HFFc6 (cell line): ENCODE measurements at regions not wholly inside any gene's neighbourhood (a gene's known extent, or its start where the extent isn't known, plus 50 kb on each side); places are given as distances from the start of the nearest gene placed in this dataset.
"Not testable (repeated sequence)": the region's sequence is repeated elsewhere in the genome, so short reads cannot be mapped to it uniquely, and the experiment has no call there.

Source experiments
- DNase-seq: peaks from one replicate; pipeline ENCODE4 v3.0.0-alpha.2; 2018
- H3K27ac Mint-ChIP-seq: 2 replicates; pipeline ENCODE4 v1.8.0; 2020; ENCODE audit warnings: mild to moderate bottlenecking, mixed read lengths
- H3K27me3 Mint-ChIP-seq: 2 replicates; pipeline ENCODE4 v1.8.0; 2021; ENCODE audit warnings: mild to moderate bottlenecking, moderate library complexity, mixed read lengths; ENCODE audit not compliant: insufficient read depth
- H3K36me3 Mint-ChIP-seq: 2 replicates; pipeline ENCODE4 v1.8.0; 2021; ENCODE audit warnings: low read depth, mixed read lengths
- H3K4me1 Mint-ChIP-seq: 2 replicates; pipeline ENCODE4 v1.8.0; 2020; ENCODE audit warnings: low read depth, mixed read lengths
- H3K4me3 Mint-ChIP-seq: 2 replicates; pipeline ENCODE4 v1.8.0; 2020; ENCODE audit warnings: mild to moderate bottlenecking, moderate library complexity, mixed read lengths
- H3K9me3 Mint-ChIP-seq: 2 replicates; pipeline ENCODE4 v1.8.0; 2020; ENCODE audit warnings: mild to moderate bottlenecking, mixed read lengths
- CTCF ChIP-seq: fragments of 200-600 bp; sonication (generic); IDR thresholded peaks from 2 replicates; pipeline ENCODE4 v1.5.0; 2021; ENCODE audit warnings: antibody characterized with exemption, mild to moderate bottlenecking

DNA sequence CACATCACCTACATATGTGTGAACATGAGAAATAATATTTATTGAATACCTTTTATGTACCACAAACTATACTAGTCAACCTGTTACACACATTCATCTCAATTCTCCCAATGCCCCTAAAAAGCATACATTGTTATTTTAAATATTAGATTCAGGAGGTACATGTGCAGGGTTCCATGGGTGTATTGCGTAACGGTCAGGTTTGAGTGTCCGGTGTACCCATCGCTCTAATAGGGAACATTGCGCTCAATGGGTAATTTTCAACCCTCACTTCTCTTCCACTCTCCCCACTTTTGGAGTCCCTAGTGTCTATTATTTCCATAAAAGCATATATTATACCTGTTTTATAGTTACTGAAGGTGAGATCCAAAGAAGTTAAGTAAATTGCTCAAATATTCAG is 82.0 kb downstream of the IFI44 start:
- no peak for DNase-seq
- H3K9me3 Mint-ChIP-seq, result no peaks in the 10 kb centered on the region
- TF ChIP-seq CTCF, result no peak
- H3K27ac Mint-ChIP-seq, result no peak overlapping the region
- H3K27me3 Mint-ChIP-seq, result no peaks in the 10 kb centered on the region; the same call in 1 of the 2 replicates
- peaks cover 3% of the 10 kb centered on the region; the same call in 1 of the 2 replicates for H3K4me1 Mint-ChIP-seq
- no peak overlapping the region for H3K4me3 Mint-ChIP-seq
- no peaks in the 10 kb centered on the region for H3K36me3 Mint-ChIP-seq

DNA sequence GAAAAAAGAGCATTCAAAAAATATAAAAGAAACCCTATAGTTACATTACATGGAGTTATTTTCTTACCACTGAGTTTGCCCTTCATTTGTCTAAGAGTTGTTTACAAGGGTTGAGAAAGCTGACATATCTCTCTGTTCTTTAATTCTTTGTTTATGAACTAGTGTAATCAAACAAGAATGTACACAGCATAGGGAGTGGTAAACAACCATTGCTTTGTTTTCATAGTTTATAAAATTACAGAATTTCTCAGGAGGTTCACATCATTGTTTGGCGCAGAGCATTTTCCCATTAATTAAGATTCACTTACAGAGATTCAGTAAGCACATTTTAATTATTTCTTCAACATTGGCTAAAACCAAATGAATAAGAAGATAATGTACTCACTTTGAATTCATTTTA is 87.6 kb downstream of the IFI44 start:
- Mint-ChIP-seq H3K36me3 (peaks cover 22% of the 10 kb centered on the region), H3K27ac (no peak overlapping the region), H3K4me3 (no peak overlapping the region), H3K4me1 (peaks cover 8% of the 10 kb centered on the region; the same call in 1 of the 2 replicates), H3K27me3 (no peaks in the 10 kb centered on the region; the same call in 1 of the 2 replicates), H3K9me3 (peaks cover 14% of the 10 kb centered on the region)
- no peak for TF ChIP-seq CTCF
- DNase-seq, result no peak

DNA sequence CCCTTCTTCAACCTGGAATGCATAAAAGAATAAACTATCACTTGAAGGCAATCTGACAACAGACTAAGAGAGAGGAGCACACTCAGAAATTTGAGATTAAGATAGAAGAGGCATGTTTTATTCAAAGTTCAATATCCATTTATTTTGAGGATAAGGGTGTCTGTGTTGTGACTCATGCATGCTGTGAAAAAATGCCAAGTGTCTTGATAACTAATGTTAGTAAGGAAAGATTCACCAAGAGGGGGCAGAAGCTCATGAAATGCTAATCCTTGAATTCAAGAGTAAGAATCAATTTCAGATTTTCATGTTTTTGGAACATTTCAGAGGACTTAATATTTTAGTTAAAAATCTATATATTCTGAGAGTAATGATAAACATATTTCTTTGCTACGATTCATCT is 94.0 kb downstream of the IFI44 start:
- H3K36me3 Mint-ChIP-seq, result peaks cover 17% of the 10 kb centered on the region
- peak; percentile 49 for DNase-seq
- H3K27me3 Mint-ChIP-seq, result no peaks in the 10 kb centered on the region
- peaks cover 8% of the 10 kb centered on the region for H3K9me3 Mint-ChIP-seq
- H3K27ac Mint-ChIP-seq, result no peak overlapping the region
- peaks cover 13% of the 10 kb centered on the region for H3K4me1 Mint-ChIP-seq
- TF ChIP-seq CTCF, result peak; percentile 68
- no peak overlapping the region for H3K4me3 Mint-ChIP-seq

- no peak for DNase-seq
- Mint-ChIP-seq H3K4me1 (peaks cover 13% of the 10 kb centered on the region), H3K9me3 (no peaks in the 10 kb centered on the region), H3K27me3 (no peaks in the 10 kb centered on the region; the same call in 1 of the 2 replicates), H3K27ac (no peak overlapping the region), H3K36me3 (0 out of 2 replicates have a peak, but pooled peaks cover 2% of the 10 kb centered on the region), H3K4me3 (no peak overlapping the region)
- no peak for TF ChIP-seq CTCF
Measured at GRCh38 chr1:78745111-78745510, 95.5 kb downstream of the IFI44 start.

GRCh38 chr1:78753679-78754078 is 104.0 kb downstream of the IFI44 start:
- H3K27me3 Mint-ChIP-seq, H3K27ac Mint-ChIP-seq, DNase-seq, H3K4me1 Mint-ChIP-seq, H3K4me3 Mint-ChIP-seq: not testable (repeated sequence)
- Mint-ChIP-seq H3K9me3 (peaks cover 18% of the 10 kb centered on the region), H3K36me3 (peaks cover 19% of the 10 kb centered on the region)

DNA sequence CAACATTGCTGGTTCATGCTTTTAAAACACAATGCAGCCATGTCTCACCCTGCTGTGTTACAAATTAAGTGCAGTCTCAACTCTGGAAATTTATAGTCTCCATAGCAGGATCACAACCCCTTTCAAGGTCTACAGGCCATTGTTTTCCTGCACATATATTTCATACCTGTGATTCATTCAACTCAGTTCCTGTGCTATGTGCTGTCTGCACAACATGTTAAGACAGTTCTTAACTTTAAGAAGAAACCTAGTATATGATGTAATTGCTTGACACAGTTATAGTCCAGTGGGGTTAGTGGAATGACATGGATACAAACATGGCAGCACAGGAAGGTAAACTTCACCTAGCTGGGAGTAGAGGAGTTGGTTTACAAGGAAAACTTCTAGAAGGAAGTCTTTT is 106.4 kb downstream of the IFI44 start:
- Mint-ChIP-seq H3K27ac (no peak overlapping the region), H3K9me3 (peaks cover 18% of the 10 kb centered on the region), H3K36me3 (peaks cover 19% of the 10 kb centered on the region), H3K27me3 (no peaks in the 10 kb centered on the region), H3K4me3 (no peak overlapping the region), H3K4me1 (peaks cover 5% of the 10 kb centered on the region)
- TF ChIP-seq CTCF, result no peak
- no peak for DNase-seq
